ENCODE measurements at regions not wholly inside any gene's neighbourhood (a gene's known extent, or its start where the extent isn't known, plus 50 kb on each side); places are given as distances from the start of the nearest gene placed in this dataset.
"Not testable (repeated sequence)": the region's sequence is repeated elsewhere in the genome, so short reads cannot be mapped to it uniquely, and the experiment has no call there.

DNA sequence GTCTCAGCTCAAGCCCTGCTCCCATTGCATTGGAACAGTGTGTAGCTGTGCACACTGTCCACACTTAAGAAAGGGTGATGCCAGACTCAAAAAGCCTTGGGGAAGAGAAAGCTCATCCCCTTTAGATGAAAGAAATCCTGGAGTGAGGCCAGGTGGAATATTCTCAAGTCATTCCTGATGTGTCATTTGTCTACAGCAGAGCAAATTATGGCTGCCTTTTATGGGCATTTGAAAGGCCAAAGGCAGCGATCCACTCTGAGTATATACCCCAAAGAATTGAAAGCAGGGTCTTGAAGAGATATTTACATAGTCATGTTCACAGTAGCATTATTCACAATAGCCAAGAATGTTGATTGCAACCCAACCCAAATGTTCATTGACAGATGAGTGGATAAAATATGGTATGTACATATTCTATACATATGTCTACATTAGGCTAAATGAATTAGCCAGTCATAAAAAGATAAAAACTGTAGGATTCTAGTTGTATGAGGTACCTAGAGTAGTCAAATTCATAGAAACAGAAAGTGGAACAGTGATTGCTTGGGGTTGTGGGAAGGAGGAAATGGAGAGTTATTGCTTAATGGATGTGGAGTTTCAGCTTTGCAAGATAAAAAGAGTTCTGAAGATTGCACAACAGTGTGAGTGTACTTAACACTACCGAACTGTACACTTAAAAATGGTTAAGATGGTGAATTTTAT lies 214.9 kb downstream of the KCNRG start:
- CTCF ChIA-PET, result interaction anchor here (1.0 kb wide), 1 partner anchor 11 kb away, joined by 3 read pairs; no protein-coding TSS in a partner anchor
- POLR2A ChIA-PET, result no interaction called here
- TF ChIP-seq, protein P1, sequence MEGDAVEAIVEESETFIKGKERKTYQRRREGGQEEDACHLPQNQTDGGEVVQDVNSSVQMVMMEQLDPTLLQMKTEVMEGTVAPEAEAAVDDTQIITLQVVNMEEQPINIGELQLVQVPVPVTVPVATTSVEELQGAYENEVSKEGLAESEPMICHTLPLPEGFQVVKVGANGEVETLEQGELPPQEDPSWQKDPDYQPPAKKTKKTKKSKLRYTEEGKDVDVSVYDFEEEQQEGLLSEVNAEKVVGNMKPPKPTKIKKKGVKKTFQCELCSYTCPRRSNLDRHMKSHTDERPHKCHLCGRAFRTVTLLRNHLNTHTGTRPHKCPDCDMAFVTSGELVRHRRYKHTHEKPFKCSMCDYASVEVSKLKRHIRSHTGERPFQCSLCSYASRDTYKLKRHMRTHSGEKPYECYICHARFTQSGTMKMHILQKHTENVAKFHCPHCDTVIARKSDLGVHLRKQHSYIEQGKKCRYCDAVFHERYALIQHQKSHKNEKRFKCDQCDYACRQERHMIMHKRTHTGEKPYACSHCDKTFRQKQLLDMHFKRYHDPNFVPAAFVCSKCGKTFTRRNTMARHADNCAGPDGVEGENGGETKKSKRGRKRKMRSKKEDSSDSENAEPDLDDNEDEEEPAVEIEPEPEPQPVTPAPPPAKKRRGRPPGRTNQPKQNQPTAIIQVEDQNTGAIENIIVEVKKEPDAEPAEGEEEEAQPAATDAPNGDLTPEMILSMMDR (IDR thresholded peaks at IDR 0.05; ENCODE audit: control extremely low read depth, extremely low read depth, low read depth, missing control alignments), result no peak
- no peak for DNase-seq (ENCODE audit: extremely low spot score)

DNA sequence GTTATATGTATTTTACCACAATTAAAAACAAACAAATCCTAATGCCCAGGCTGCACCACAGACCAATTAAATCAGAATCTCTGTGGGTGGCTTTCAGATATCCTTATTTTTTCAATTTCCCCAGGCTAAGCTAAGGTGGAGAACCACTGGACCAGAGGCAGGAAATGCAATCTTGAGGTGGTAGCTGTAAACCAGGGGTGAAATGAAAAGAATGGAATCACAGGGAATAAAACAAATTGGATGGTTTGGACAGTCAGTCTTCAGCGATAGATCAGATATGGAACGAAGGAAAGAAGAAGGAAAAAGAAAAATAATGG lies 215.4 kb downstream of the KCNRG start:
- no peak for DNase-seq (ENCODE audit: extremely low spot score)
- ChIA-PET CTCF (interaction anchor here (1.0 kb wide), 1 partner anchor 10 kb away, joined by 3 read pairs; no protein-coding TSS in a partner anchor), POLR2A (no interaction called here)
- TF ChIP-seq, protein P1 (IDR thresholded peaks at IDR 0.05; ENCODE audit: control extremely low read depth, extremely low read depth, low read depth, missing control alignments), result no peak

DNA sequence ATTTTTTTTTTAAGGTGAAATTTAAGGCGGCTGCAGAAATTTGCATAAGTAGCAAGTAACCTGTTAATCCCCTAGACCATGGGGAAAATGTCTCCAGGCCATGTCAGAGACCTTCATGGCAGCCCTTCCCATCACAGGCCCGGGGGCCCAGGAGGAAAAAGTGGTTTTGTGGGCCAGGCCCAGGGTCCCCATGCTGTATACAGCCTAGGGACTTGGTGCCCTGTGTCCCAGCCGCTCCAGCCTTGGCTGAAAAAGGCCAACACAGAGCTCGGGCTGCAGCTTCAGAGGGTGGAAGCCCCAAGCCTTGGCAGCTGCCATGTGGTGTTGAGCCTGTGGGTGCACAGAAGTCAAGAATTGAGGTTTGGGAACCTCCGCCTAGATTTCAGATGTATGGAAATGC lies 218.3 kb downstream of the KCNRG start:
- POLR2A ChIA-PET; DNase-seq (ENCODE audit: extremely low spot score); CTCF ChIA-PET: not testable (repeated sequence)

DNA sequence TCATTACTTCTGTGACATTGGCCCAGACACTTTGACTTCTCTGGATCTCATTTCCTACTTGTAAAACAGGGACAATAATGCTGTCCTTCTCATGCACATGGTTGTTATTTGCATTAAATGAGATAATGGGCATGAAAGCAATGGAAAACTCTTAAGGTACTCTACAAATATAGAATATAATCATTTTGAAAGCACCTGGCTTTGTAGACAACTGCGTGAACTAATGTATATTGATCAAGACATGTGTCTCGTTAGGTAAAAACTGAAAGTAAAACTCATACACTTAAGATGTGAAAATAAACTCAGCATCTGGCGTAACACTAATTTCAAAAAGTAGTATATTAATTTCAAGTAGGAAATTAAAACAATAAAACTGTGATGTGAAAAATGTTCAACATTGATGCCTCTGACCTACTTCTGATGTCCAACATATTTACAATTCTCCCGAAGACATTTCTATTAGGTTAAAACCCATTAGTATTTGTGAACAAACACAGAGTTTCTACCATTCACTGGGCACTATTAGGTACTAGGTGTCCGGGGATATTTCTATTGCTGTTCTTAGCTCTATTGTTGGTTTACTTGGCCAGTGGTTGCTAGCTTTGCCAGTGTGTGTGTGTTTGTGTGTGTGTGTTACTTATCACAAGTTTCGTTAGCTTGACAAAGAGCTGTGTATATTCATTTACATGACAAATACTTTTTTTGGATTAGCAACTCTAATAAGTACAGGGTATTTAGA lies 220.5 kb downstream of the KCNRG start:
- no peak for DNase-seq (ENCODE audit: extremely low spot score)
- CTCF ChIA-PET, result interaction anchor here (1.8 kb wide), 1 partner anchor 10 kb away, joined by 12 read pairs; no protein-coding TSS in a partner anchor
- TF ChIP-seq, protein P1 (IDR thresholded peaks at IDR 0.05; ENCODE audit: control extremely low read depth, extremely low read depth, low read depth, missing control alignments), result no peak
- POLR2A ChIA-PET, result no interaction called here

DNA sequence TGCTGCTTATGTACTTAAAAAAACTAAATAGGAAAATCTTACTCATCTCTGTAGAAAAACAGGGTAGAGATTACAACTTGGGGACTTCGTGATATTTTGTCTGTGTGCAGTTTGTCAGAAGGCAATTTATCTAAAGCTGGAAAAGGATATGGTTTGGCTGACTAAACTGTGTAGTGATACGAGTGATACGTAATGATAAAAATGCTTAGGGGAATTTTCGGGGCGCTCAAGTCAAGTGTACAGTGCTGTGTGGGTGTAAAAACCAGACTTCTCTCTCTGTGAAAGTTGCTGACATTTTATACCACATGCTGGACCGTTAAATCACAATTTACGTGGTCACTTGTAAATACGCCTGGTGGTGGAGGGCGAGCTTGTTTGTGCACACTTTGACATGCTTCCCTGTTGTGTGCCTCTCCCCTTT lies 221.7 kb downstream of the KCNRG start:
- ChIA-PET CTCF (interaction anchor here (1.8 kb wide), 1 partner anchor 11 kb away, joined by 12 read pairs; no protein-coding TSS in a partner anchor), POLR2A (no interaction called here)
- TF ChIP-seq, protein P1 (IDR thresholded peaks at IDR 0.05; ENCODE audit: control extremely low read depth, extremely low read depth, low read depth, missing control alignments), result no peak
- DNase-seq (ENCODE audit: extremely low spot score), result peak; percentile 60

DNA sequence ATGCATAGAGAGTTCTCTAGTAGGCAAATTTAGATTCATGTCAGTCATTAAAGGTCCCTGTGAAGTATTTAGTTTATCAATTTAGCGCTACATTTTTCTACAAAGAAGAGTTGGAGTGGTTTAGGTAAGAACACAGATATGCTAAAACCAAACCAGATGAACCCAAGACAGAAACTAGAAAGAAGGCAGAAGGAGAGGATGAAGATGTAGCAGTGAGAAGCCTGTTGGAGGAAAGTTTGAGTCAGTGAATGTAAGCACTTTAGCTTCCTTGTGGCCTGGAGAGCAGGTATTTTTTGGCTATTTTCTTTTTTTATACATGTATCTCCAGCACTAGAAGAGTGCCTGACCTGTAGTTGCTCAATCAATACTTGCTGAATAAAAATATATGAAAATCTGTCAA lies 223.7 kb downstream of the KCNRG start:
- POLR2A ChIA-PET, result no interaction called here
- TF ChIP-seq, protein P1 (IDR thresholded peaks at IDR 0.05; ENCODE audit: control extremely low read depth, extremely low read depth, low read depth, missing control alignments), result no peak
- DNase-seq (ENCODE audit: extremely low spot score), result no peak
- CTCF ChIA-PET, result no interaction called here

DNA sequence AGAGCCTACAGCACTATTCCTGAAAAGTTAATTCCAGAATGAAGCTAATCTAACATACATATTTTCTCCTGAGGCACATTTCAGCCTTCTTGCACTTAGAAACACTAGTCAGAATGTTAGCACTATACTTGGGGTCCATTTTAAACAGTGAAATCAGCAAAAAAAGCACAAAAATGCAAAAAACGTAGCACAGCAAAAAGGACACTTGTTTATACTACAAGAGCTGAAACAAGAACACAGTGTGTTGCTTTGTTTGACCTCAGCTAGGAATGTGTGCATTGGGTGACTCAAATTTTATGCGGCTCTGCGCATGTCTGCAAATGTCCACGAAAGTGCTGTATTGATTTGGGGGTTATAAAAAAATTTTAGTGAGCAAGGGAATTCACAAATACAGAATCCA lies 226.2 kb downstream of the KCNRG start:
- ChIA-PET POLR2A (no interaction called here), CTCF (interaction anchor here (0.8 to 1.7 kb wide), 2 partner anchors 11 to 14 kb away, joined by 3 read pairs; no protein-coding TSS in a partner anchor)
- DNase-seq (ENCODE audit: extremely low spot score), result no peak
- TF ChIP-seq, protein P1 (IDR thresholded peaks at IDR 0.05; ENCODE audit: control extremely low read depth, extremely low read depth, low read depth, missing control alignments), result no peak
